ENCODE measurements at regions not wholly inside any gene's neighbourhood (a gene's known extent, or its start where the extent isn't known, plus 50 kb on each side); places are given as distances from the start of the nearest gene placed in this dataset.
"Not testable (repeated sequence)": the region's sequence is repeated elsewhere in the genome, so short reads cannot be mapped to it uniquely, and the experiment has no call there.

- no peak for DNase-seq
Observed at GRCh38 chr16:87012954-87013938, 303.9 kb downstream of the C16orf95 start.

DNA sequence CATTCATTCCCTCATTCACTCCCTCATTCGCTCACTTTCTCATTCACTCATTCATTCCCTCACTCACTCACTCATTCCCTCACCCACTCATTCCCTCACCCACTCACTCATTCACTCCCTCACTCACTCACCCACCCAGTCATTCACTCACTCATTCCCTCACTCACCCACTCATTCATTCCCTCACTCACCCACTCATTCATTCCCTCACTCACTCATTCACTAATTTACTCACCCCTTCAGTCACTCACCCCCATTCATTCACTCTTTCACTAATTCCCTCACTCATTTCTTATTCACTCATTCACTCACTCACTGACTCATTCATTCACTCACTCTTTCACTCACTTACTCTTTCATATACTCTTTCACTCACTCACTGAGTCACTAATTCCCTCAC, 303.1 kb downstream of the C16orf95 start:
- no peak for DNase-seq

GRCh38 chr16:87015021-87015420, 302.2 kb downstream of the C16orf95 start:
- DNase-seq = no peak

GRCh38 chr16:87016046-87017035, 300.9 kb downstream of the C16orf95 start:
- no peak for DNase-seq

DNA sequence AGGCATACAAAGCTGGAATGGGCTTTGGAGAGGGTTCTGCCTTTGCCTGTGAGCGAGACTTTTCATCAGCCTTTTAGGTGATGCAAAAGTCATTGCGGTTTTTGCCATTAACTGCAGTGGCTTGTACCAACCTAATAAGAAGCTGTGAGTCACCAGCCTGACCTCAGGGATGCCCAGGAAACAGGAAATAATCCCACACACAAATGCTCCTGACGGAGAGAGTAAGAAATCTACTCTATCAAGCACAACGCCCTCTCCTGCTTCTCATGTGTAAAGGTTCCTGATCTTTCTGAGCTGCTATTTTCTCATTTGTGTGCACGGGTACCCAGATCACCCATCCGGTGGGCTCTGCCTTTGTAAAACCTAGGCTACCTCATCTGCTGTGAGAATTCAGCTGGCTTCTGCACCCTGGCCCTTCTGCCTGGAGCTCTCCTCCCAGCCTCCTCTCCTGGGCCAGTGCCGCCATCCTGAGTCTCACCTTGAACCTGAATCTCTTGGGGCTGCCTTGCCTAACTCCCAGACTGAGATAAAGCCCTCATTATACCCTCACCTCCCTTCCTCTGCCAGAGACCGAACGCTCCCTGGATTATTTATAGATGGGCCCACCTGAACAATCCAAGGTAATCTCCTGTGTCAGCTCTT, 299.7 kb downstream of the C16orf95 start:
- no peak for DNase-seq

DNA sequence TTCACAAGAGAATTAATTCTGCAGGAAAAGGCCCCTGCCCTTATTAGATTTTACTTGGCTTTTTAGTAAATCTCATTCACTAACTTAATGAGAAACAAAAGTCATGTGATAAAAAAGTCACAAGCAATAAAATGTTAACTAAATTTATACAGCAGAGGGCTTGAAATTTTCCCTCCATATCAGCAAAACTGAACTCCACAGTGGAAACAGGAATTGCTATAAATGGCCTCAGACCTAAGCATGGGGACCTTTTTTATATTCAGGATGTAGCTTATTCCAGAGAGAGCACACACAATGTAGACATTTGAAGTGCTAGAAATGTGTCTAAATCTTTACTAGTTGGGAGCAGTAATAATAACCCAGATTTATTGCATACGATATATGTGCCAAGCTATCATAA, 291.5 kb downstream of the C16orf95 start:
- DNase-seq = no peak

DNA sequence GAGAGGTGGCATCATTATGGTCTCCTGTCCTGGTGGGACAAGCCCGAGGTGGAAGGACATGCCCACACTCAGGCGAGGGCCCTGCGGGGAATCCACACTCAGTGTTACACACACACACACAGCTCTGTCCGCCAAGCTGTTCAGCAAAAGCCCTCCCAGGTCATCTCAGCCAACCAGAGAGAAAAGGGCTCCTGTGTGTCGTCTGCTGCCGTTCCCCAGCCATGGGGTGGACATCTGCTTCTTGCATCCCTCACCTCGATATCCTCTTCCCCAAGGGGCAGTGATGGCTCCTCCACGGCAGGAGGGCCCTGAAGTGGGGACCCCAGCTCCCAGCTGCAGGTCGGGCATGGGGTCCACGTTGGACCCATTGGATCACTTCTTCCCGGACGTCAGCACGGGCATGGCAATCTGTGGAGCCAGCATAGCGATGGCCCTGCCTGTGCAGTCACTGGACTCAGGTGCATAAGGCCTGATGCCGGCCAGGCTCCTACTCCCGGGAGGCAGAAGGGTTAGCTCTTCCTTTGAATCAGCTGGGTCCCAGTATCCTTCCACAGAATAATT, 290.1 kb downstream of the C16orf95 start:
- DNase-seq = no peak

DNA sequence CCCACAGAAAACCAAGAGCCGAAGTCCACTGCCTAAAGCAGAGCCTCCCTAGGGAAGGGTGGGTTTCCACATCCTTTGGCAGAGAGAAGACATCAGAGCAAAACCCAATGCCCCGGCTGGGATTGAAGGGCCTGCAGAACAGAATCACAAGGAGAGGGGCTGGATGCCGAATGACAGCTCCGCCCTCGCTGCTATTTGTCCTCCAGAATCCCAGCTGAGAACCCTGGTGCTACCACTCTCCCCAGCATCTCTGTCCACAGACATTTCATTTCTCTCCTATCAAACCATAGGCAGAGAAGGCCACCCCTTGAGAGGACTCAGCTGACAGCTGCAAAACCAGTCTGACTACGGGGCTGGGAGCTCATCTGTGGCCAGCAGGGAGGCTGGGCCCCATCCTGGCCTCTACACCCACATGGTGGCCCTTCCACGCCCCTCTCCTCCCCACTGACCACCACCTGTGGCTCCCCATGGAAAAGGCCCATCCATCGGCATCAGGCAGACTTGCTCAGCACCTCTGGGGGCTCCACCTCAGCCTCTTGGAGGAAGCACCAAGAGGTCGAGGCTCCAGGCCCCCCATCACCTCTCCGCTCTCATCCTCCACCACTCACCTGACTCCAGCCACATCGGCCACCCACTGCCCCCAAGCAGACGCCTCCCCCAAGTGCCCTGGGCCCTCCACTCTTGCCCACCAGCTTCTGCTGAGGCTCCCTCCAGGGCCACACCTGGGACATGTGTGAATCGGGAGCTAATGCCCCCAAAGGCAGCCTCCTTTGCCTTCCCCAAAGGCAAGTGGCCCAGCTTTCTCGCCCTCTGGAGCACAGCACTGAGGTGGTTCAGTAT, 288.5 kb downstream of the C16orf95 start:
- DNase-seq = no peak

GRCh38 chr16:87032554-87032953, 284.6 kb downstream of the C16orf95 start:
- DNase-seq = no peak

GRCh38 chr16:87033021-87033471, 284.1 kb downstream of the C16orf95 start:
- DNase-seq = no peak

- no peak for DNase-seq
Observed at GRCh38 chr16:87033541-87034300, 283.5 kb downstream of the C16orf95 start.

DNA sequence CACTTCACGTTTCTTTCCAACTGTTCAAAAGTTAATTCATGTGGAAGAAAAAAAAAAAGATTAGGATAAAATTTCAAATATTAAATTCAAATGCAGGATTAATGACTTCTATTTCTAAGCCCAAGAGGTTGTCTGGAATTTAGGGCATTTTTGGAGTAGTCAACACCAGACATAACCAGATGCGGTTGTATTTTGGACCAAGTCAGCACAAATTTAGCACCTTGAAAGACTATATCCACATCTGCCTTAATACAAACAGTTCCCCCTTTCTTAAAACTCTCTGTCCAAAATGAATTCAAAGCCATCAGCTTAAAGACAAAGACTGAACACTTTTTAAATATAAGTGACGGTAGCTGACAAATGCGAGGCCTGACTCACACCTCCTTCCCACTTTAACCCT, 282.9 kb downstream of the C16orf95 start:
- no peak for DNase-seq

DNA sequence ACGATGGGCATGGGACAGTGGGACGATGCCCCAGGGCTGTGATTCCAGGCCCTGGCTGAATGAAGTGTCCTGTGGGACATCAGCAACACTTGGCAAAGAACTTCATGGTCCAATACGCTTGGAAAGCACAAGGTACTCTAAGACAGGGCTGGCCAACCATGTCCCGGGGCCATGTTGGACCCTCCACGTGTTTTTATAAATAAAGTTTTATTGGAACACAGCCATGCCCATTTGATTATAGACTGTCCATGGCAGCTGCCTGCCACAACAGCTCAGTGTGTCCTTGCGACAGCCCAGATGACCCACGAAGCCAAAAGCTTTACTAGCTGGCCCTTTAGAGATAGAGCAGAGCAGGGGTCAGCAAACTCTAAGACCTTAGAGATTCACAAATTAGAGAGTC, 282.1 kb downstream of the C16orf95 start:
- no peak for DNase-seq

- no peak for DNase-seq
Observed at GRCh38 chr16:87037012-87037411, 280.2 kb downstream of the C16orf95 start.

DNA sequence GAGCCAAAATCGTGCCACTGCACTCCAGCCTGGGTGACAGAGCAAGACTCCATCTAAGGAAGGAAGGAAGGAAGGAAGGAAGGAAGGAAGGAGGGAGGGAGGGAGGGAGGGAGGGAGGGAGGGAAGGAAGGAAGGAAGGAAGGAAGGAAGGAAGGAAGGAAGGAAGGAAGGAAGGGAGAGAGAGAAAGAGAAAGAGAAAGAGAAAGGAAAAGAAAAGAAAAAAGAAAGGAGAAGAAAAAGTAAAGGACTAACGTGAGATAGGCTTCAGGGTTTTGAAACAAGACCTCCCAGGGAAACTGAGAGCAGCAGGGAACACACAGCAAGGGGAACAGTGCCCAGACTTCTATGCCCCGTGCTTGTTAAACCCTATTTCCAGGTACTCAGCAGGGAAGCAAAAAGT, 278.7 kb downstream of the C16orf95 start:
- not testable (repeated sequence) for DNase-seq

DNA sequence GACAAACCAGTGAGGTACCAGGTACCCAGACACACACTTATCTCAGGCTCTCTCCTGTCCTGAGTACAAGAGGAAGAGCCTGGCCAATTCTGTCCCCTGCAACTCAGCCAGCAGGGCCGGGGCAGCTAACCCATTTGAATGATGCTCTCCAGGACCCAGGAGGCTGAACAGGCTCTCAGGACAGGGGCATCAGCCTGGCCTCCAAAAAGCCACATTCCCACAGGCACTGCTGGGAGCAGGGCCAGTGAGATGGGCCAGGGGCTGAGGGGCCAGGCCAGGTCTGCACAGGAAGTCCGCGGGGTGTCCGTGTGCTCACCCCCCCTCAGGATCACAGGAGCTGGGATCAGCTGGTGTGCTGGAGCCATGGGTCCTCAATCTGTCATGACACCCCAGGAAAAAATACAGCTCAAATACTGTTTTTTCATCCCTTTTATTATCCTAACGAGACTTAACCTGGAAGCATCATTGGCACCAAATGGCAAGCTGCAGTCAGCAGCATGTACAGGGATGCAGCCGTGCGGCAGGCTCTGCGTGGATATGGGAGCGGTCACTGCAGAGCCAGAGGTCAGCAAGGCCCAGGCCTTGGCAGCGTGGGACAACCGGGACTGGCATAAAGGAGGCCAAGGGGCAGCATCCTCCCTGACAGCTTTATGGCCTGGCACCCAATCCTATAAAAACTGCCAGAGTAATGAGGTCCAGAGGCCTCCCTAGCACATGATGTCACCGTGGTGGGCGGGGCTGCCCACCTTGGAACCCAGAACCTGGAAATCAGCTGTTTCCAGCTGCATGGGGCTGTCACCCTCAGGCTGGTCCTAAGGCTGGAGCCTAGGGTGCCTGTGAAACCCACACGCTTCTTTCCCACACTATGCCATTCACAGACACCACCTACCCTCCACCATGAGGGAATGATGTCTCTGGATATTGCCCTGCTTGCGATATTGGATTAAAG, 276.7 kb downstream of the C16orf95 start:
- DNase-seq = no peak

DNA sequence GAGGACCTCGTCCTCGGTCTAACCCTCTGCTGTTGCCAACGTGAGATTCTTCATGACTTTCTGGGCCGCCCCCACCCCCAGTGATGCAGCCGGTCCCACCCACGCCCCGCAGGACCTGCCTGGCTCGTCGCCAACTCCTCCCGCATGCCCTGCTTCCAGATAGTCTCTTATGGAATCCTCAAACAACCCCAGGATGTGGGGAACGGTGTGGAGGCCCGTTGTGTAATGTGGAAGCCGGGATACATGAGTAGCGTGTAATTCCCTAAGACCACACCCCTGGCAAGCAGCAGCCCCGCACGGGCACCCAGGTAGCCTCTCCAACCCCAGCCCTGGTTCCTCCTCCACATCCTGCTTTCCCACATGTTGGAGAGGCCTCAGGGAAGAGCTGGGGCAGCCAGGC, 275.9 kb downstream of the C16orf95 start:
- no peak for DNase-seq

DNA sequence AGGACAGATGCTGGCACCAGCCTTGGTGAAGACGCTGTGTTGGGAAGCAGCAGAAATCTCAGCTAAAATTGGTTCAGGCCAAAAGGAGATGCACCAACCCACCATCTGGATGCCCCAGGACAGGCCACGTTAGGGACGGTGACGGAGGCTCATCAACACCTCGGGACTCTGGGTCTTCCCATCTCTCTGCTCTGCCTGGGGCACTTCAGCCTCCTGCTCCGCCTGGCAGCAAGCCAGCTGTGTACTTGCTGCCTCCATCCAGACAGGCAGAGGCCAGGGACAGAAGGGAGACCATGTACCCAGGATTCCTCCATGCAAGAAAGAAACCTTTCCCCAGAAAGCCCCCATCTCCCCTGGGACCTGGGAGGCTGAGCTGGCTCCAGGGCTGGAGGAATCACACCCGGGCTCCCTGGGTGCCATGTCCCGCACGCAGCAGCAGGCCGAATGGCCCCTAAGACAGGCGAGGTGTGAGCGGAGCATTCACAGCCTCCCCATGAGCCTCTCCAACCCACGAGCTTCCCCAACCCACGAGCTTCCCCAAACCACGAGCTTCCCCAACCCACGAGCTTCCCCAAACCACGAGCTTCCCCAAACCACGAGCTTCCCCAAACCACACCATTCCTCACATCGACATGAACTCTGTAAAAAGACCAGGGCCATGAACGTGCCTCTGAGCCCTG, 274.5 kb downstream of the C16orf95 start:
- no peak for DNase-seq

Measured in activated naive CD4-positive, alpha-beta T cell treated with anti-CD3 and anti-CD28 coated beads, Interleukin-2, amount 50 U/mL, for 16 hours (primary cell).